ENCODE measurements at regions not wholly inside any gene's neighbourhood (a gene's known extent, or its start where the extent isn't known, plus 50 kb on each side); places are given as distances from the start of the nearest gene placed in this dataset.
"Not testable (repeated sequence)": the region's sequence is repeated elsewhere in the genome, so short reads cannot be mapped to it uniquely, and the experiment has no call there.

GRCh38 chr1:191002768-191003167, 525.1 kb upstream of the BRINP3 start:
- no peak for DNase-seq (ENCODE audit: low spot score)

GRCh38 chr1:191016765-191017164, 539.1 kb upstream of the BRINP3 start:
- DNase-seq (ENCODE audit: low spot score), result no peak

- DNase-seq (ENCODE audit: low spot score), result no peak
Measured at GRCh38 chr1:191022856-191023255, 545.2 kb upstream of the BRINP3 start.

- no peak for DNase-seq (ENCODE audit: low spot score)
Measured at GRCh38 chr1:191025896-191026642, 548.4 kb upstream of the BRINP3 start.

- no peak for DNase-seq (ENCODE audit: low spot score)
Measured at GRCh38 chr1:191026828-191027227, 549.2 kb upstream of the BRINP3 start.

- no peak for DNase-seq (ENCODE audit: low spot score)
Measured at GRCh38 chr1:191034132-191034531, 556.5 kb upstream of the BRINP3 start.

- no peak for DNase-seq (ENCODE audit: low spot score)
Measured at GRCh38 chr1:191043066-191043465, 565.4 kb upstream of the BRINP3 start.

- no peak for DNase-seq (ENCODE audit: low spot score)
Measured at GRCh38 chr1:191049781-191050180, 572.1 kb upstream of the BRINP3 start.

- DNase-seq (ENCODE audit: low spot score), result no peak
Measured at GRCh38 chr1:191052888-191053287, 575.2 kb upstream of the BRINP3 start.

- no peak for DNase-seq (ENCODE audit: low spot score)
Measured at GRCh38 chr1:191065346-191065745, 587.7 kb upstream of the BRINP3 start.

- no peak for DNase-seq (ENCODE audit: low spot score)
Measured at GRCh38 chr1:191065771-191066170, 588.1 kb upstream of the BRINP3 start.

GRCh38 chr1:191074881-191075280, 597.2 kb upstream of the BRINP3 start:
- DNase-seq (ENCODE audit: low spot score), result no peak

GRCh38 chr1:191083090-191083489, 605.4 kb upstream of the BRINP3 start:
- not testable (repeated sequence) for DNase-seq (ENCODE audit: low spot score)

GRCh38 chr1:191085121-191085520, 607.5 kb upstream of the BRINP3 start:
- DNase-seq (ENCODE audit: low spot score), result no peak

- no peak for DNase-seq (ENCODE audit: low spot score)
Measured at GRCh38 chr1:191086910-191087309, 609.2 kb upstream of the BRINP3 start.

GRCh38 chr1:191096405-191096804, 618.7 kb upstream of the BRINP3 start:
- DNase-seq (ENCODE audit: low spot score), result no peak

GRCh38 chr1:191099696-191100095, 622.0 kb upstream of the BRINP3 start:
- no peak for DNase-seq (ENCODE audit: low spot score)

- DNase-seq (ENCODE audit: low spot score), result no peak
Measured at GRCh38 chr1:191101960-191102359, 624.3 kb upstream of the BRINP3 start.

GRCh38 chr1:191125950-191126349, 648.3 kb upstream of the BRINP3 start:
- DNase-seq (ENCODE audit: low spot score), result no peak

- no peak for DNase-seq (ENCODE audit: low spot score)
Measured at GRCh38 chr1:191134796-191135195, 657.1 kb upstream of the BRINP3 start.

GRCh38 chr1:191140038-191140437, 662.4 kb upstream of the BRINP3 start:
- no peak for DNase-seq (ENCODE audit: low spot score)

GRCh38 chr1:191142748-191143147, 665.1 kb upstream of the BRINP3 start:
- DNase-seq (ENCODE audit: low spot score), result no peak

- DNase-seq (ENCODE audit: low spot score), result no peak
Measured at GRCh38 chr1:191145834-191146233, 668.2 kb upstream of the BRINP3 start.

GRCh38 chr1:191151321-191151807, 673.7 kb upstream of the BRINP3 start:
- DNase-seq (ENCODE audit: low spot score), result no peak

All from hepatic stellate cell (primary cell).